GM12892 (cell line): ENCODE measurements at regions not wholly inside any gene's neighbourhood (a gene's known extent, or its start where the extent isn't known, plus 50 kb on each side); places are given as distances from the start of the nearest gene placed in this dataset.

Experiments
- POLR2A ChIP-seq: IDR thresholded peaks from 2 replicates; pipeline ENCODE4 v1.6.1; 2011; ENCODE audit warnings: low read depth, low read length, control low read depth
- POLR2AphosphoS5 ChIP-seq: IDR thresholded peaks from 2 replicates; pipeline ENCODE4 v1.6.1; 2011; ENCODE audit warnings: low read depth, low read length, control low read depth

DNA sequence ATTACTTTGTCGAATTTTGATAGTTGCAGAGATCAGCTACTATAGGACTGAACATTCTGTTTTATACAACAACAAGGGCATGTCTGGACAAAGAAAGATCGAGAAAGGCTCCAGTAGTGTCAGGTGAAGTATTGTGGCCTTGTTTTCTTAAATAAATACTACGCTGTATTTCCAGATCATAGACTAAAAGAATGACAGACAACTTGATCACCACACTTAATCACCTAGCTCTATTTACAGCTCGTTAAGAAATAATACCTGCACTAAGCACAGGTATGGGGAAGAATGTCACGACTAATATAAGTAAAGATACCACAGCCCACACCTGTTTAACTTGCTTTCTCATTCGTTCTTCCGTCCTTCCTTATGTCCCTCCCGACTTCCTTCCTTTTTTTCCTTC is 269.2 kb downstream of the HGF start:
- TF ChIP-seq POLR2A: no peak
- TF ChIP-seq POLR2AphosphoS5: no peak
